ENCODE measurements at regions not wholly inside any gene's neighbourhood (a gene's known extent, or its start where the extent isn't known, plus 50 kb on each side); places are given as distances from the start of the nearest gene placed in this dataset.

- Mint-ChIP-seq H3K9me3 (no peaks in the 10 kb centered on the region), H3K27ac (no peak overlapping the region), H3K27me3 (ENCODE audit: insufficient read depth) (no peaks in the 10 kb centered on the region), H3K4me1 (peaks cover 1% of the 10 kb centered on the region), H3K4me3 (no peak overlapping the region), H3K36me3 (ENCODE audit: low read depth) (no peaks in the 10 kb centered on the region)
- Histone ChIP-seq H3K9ac (ENCODE audit: extremely low read depth, low read length, poor library complexity, severe bottlenecking) (no peak overlapping the region), H3K27ac (ENCODE audit: low read depth, low read length) (no peak overlapping the region), H3K9me3 (ENCODE audit: control insufficient read depth, low read length) (no peaks in the 10 kb centered on the region), H3K36me3 (ENCODE audit: control insufficient read depth, insufficient read depth, low read length) (no peaks in the 10 kb centered on the region), H3K4me3 (ENCODE audit: low read length) (no peak overlapping the region), H3K27me3 (ENCODE audit: control insufficient read depth, insufficient read depth, low read length, poor library complexity, severe bottlenecking) (no peaks in the 10 kb centered on the region), H3K4me1 (ENCODE audit: control insufficient read depth, insufficient read depth, low read length) (peaks cover 4% of the 10 kb centered on the region)
- no peak for TF ChIP-seq CTCF (conservative IDR thresholded peaks at IDR 0.05)
- 68% methylated on average over 4 of the region's 4 CpGs; no CpG with 5 or more reads in 1 of the 2 experiments for WGBS, 2 experiments (ENCODE audit: insufficient coverage in 1 of 2, insufficient read length in 1 of 2)
- no peak for DNase-seq
These were observed 109.2 kb upstream of the HS3ST1 start for GRCh38 chr4:11537846-11538245.

GRCh38 chr4:11535333-11535732 is 106.6 kb upstream of the HS3ST1 start:
- TF ChIP-seq CTCF (conservative IDR thresholded peaks at IDR 0.05) = peak; percentile 56
- peak; percentile 47 for DNase-seq
- Mint-ChIP-seq H3K4me1 (peaks cover 1% of the 10 kb centered on the region), H3K4me3 (no peak overlapping the region), H3K27ac (no peak overlapping the region), H3K9me3 (peaks cover 6% of the 10 kb centered on the region), H3K27me3 (ENCODE audit: insufficient read depth) (no peaks in the 10 kb centered on the region), H3K36me3 (ENCODE audit: low read depth) (no peaks in the 10 kb centered on the region)
- Histone ChIP-seq H3K4me1 (ENCODE audit: control insufficient read depth, insufficient read depth, low read length) (peaks cover 4% of the 10 kb centered on the region), H3K4me3 (ENCODE audit: low read length) (no peak overlapping the region), H3K9ac (ENCODE audit: extremely low read depth, low read length, poor library complexity, severe bottlenecking) (no peak overlapping the region), H3K36me3 (ENCODE audit: control insufficient read depth, insufficient read depth, low read length) (no peaks in the 10 kb centered on the region), H3K27ac (ENCODE audit: low read depth, low read length) (no peak overlapping the region), H3K27me3 (ENCODE audit: control insufficient read depth, insufficient read depth, low read length, poor library complexity, severe bottlenecking) (no peaks in the 10 kb centered on the region), H3K9me3 (ENCODE audit: control insufficient read depth, low read length) (peaks cover 6% of the 10 kb centered on the region)
- 71 to 82% methylated on average over 5 of the region's 5 CpGs for WGBS, 2 experiments (ENCODE audit: insufficient coverage in 1 of 2, insufficient read length in 1 of 2)

DNA sequence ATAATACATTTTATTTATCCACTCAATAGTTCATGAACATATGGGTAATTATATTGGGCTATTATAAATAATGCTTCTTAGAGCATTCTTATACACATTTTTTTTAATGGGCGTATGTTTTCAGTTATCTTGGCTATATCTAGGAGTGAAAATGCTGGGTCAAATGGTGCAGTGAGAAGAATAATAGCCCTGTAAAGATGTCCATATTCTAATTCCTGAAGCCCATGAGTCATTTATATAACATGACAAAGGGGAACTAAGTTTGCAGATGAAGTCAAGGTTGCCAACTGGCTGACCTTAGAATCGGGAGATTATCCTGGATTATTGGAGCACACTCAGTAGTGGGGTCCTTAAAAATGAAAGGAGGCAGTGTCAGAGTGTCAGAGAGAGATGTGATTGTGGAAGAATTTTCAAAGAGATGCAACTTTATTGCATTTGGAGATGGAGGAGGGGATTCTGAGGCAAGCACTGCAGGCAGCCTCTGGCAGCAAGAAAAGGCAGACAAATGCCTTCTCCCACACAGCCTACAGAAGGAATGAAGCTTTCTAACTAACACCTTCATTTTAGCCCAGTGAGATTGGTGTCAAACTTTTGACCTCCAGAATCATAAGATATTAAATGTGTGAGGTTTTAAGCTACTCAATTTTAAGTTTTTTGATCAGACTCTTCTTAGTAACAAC is 106.1 kb upstream of the HS3ST1 start:
- Mint-ChIP-seq H3K27ac (peak overlapping the region; percentile 26), H3K27me3 (ENCODE audit: insufficient read depth) (no peaks in the 10 kb centered on the region), H3K4me1 (peaks cover 1% of the 10 kb centered on the region), H3K4me3 (no peak overlapping the region), H3K9me3 (peaks cover 9% of the 10 kb centered on the region), H3K36me3 (ENCODE audit: low read depth) (no peaks in the 10 kb centered on the region)
- WGBS, 2 experiments (ENCODE audit: insufficient coverage in 1 of 2, insufficient read length in 1 of 2) = 46 to 73% methylated on average over 1 to 2 of the region's 2 CpGs
- no peaks in the 10 kb centered on the region for H3K36me3 ChIP-seq (ENCODE audit: control insufficient read depth, insufficient read depth, low read length)
- peaks cover 4% of the 10 kb centered on the region for H3K4me1 ChIP-seq (ENCODE audit: control insufficient read depth, insufficient read depth, low read length)
- peaks cover 11% of the 10 kb centered on the region for H3K9me3 ChIP-seq (ENCODE audit: control insufficient read depth, low read length)
- no peak overlapping the region for H3K4me3 ChIP-seq (ENCODE audit: low read length)
- no peaks in the 10 kb centered on the region for H3K27me3 ChIP-seq (ENCODE audit: control insufficient read depth, insufficient read depth, low read length, poor library complexity, severe bottlenecking)
- no peak overlapping the region for H3K27ac ChIP-seq (ENCODE audit: low read depth, low read length)
- no peak for TF ChIP-seq CTCF (conservative IDR thresholded peaks at IDR 0.05)
- no peak overlapping the region for H3K9ac ChIP-seq (ENCODE audit: extremely low read depth, low read length, poor library complexity, severe bottlenecking)
- DNase-seq = no peak
